Tibial nerve (tissue), 4 donors: ENCODE measurements at regions not wholly inside any gene's neighbourhood (a gene's known extent, or its start where the extent isn't known, plus 50 kb on each side); places are given as distances from the start of the nearest gene placed in this dataset.

Experiments used
- DNase-seq, 2 donors: peaks; one replicate each; pipeline ENCODE4 v3.0.0-alpha.2; 2019; ENCODE audit warnings: low spot score in 2 of 2
- H3K27ac ChIP-seq, 4 donors: fragments of 200-600 bp; sonication (generic) in 3 of 4; one replicate each; pipeline ENCODE4 v1.5.1; 2017 to 2019; ENCODE audit warnings: mild to moderate bottlenecking in 1 of 4
- H3K27me3 ChIP-seq, 2 donors: fragments of 200-600 bp; sonication (generic) in 1 of 2; one replicate each; pipeline versions ENCODE4 v1.5.1 to v1.6.0; 2017 to 2019
- H3K36me3 ChIP-seq, 3 donors: fragments of 200-600 bp; sonication (generic); one replicate each; pipeline ENCODE4 v1.5.1; 2018 to 2019
- H3K4me1 ChIP-seq, 4 donors: fragments of 200-600 bp; sonication (generic) in 3 of 4; one replicate each; pipeline ENCODE4 v1.5.1; 2017 to 2019
- H3K4me3 ChIP-seq, 4 donors: fragments of 200-600 bp; sonication (generic) in 3 of 4; one replicate each; pipeline ENCODE4 v1.5.1; 2017 to 2019; ENCODE audit warnings: mild to moderate bottlenecking in 1 of 4, moderate library complexity in 1 of 4
- H3K9me3 ChIP-seq, 4 donors: fragments of 200-600 bp; sonication (generic) in 3 of 4; one replicate each; pipeline ENCODE4 v1.5.1; 2017 to 2019
- CTCF ChIP-seq, 5 experiments: fragments of 200-600 bp in 3 of 5; fragments of 450-650 bp in 2 of 5; sonication (generic) in 3 of 5; IDR thresholded peaks; one replicate each; pipeline ENCODE4 v1.5.1; 2016 to 2019; ENCODE audit warnings: antibody characterized with exemption in 5 of 5, mild to moderate bottlenecking in 3 of 5, moderate library complexity in 2 of 5
- EP300 ChIP-seq, 2 donors: sonication (generic); formaldehyde crosslinking; IDR thresholded peaks; one replicate each; pipeline ENCODE4 v1.6.1; 2017; ENCODE audit warnings: antibody characterized with exemption in 2 of 2, mild to moderate bottlenecking in 1 of 2
- POLR2A ChIP-seq, 2 donors: fragments of 450-650 bp; IDR thresholded peaks; one replicate each; pipeline ENCODE4 v1.6.1; 2017; ENCODE audit warnings: antibody characterized with exemption in 2 of 2, mild to moderate bottlenecking in 2 of 2, moderate library complexity in 2 of 2
- WGBS, 2 donors: methylation state at CpG; one replicate each; pipeline ENCODE4 v1.1.5; 2018; 5-methylcytosine and 5-hydroxymethylcytosine counted together

- H3K36me3 ChIP-seq = no peaks in the 10 kb centered on the region
- peaks cover 0 to 6% (median 2%) of the 10 kb centered on the region in 4 donors for H3K9me3 ChIP-seq
- no peak overlapping the region for H3K4me3 ChIP-seq
- H3K4me1 ChIP-seq = no peaks in the 10 kb centered on the region
- no peaks in the 10 kb centered on the region for H3K27me3 ChIP-seq
- no peak overlapping the region for H3K27ac ChIP-seq
- TF ChIP-seq POLR2A (IDR thresholded peaks at IDR 0.05) (no peak), EP300 (IDR thresholded peaks at IDR 0.05) (no peak), CTCF (IDR thresholded peaks at IDR 0.05) (no peak)
- DNase-seq = no peak
- 75 to 76% methylated on average over 2 of the region's 2 CpGs for WGBS, 2 donors
Observed at GRCh38 chr20:60201198-60201835, 243.1 kb downstream of the CDH26 start.

- DNase-seq = no peak
- no peaks in the 10 kb centered on the region for H3K36me3 ChIP-seq
- no peaks in the 10 kb centered on the region for H3K4me1 ChIP-seq
- H3K4me3 ChIP-seq = no peak overlapping the region
- H3K27me3 ChIP-seq = no peaks in the 10 kb centered on the region
- peaks cover 0 to 6% (median 2%) of the 10 kb centered on the region in 4 donors for H3K9me3 ChIP-seq
- TF ChIP-seq EP300 (IDR thresholded peaks at IDR 0.05) (no peak), POLR2A (IDR thresholded peaks at IDR 0.05) (no peak), CTCF (IDR thresholded peaks at IDR 0.05) (no peak)
- no peak overlapping the region for H3K27ac ChIP-seq
- 85 to 98% methylated on average over 2 to 5 of the region's 5 CpGs for WGBS, 2 donors
Observed at GRCh38 chr20:60202046-60202445, 243.8 kb downstream of the CDH26 start.

GRCh38 chr20:60203451-60203850 is 245.2 kb downstream of the CDH26 start:
- 60 to 66% methylated on average over 5 to 6 of the region's 6 CpGs for WGBS, 2 donors
- TF ChIP-seq EP300 (IDR thresholded peaks at IDR 0.05) = no peak
- no peak for TF ChIP-seq POLR2A (IDR thresholded peaks at IDR 0.05)
- no peak for TF ChIP-seq CTCF (IDR thresholded peaks at IDR 0.05)
- DNase-seq = no peak
- Histone ChIP-seq H3K4me3 (no peak overlapping the region), H3K36me3 (no peaks in the 10 kb centered on the region), H3K4me1 (peaks cover 0 to 3% (median 0%) of the 10 kb centered on the region in 4 donors), H3K27me3 (no peaks in the 10 kb centered on the region), H3K9me3 (peaks cover 0 to 6% (median under 1%) of the 10 kb centered on the region in 4 donors), H3K27ac (no peak overlapping the region)

GRCh38 chr20:60204601-60205000 is 246.4 kb downstream of the CDH26 start:
- peaks cover 0 to under 1% (median 0%) of the 10 kb centered on the region in 4 donors for H3K9me3 ChIP-seq
- no peak for DNase-seq
- H3K4me3 ChIP-seq = no peak overlapping the region
- WGBS, 2 donors = 71 to 79% methylated on average over 4 of the region's 4 CpGs
- no peak overlapping the region for H3K27ac ChIP-seq
- TF ChIP-seq CTCF (IDR thresholded peaks at IDR 0.05) (no peak), EP300 (IDR thresholded peaks at IDR 0.05) (no peak), POLR2A (IDR thresholded peaks at IDR 0.05) (no peak)
- no peaks in the 10 kb centered on the region for H3K27me3 ChIP-seq
- H3K4me1 ChIP-seq = peaks cover 0 to 8% (median 0%) of the 10 kb centered on the region in 4 donors
- no peaks in the 10 kb centered on the region for H3K36me3 ChIP-seq

GRCh38 chr20:60206259-60206658 is 248.0 kb downstream of the CDH26 start:
- TF ChIP-seq POLR2A (IDR thresholded peaks at IDR 0.05) (no peak), CTCF (IDR thresholded peaks at IDR 0.05) (no peak), EP300 (IDR thresholded peaks at IDR 0.05) (no peak)
- H3K36me3 ChIP-seq = no peaks in the 10 kb centered on the region
- peaks cover 0 to 16% (median 0%) of the 10 kb centered on the region in 4 donors for H3K4me1 ChIP-seq
- DNase-seq = no peak
- H3K9me3 ChIP-seq = no peaks in the 10 kb centered on the region
- H3K4me3 ChIP-seq = no peak overlapping the region
- H3K27ac ChIP-seq = no peak overlapping the region
- 55 to 64% methylated on average over 3 of the region's 3 CpGs for WGBS, 2 donors
- no peaks in the 10 kb centered on the region for H3K27me3 ChIP-seq
